ENCODE measurements at regions not wholly inside any gene's neighbourhood (a gene's known extent, or its start where the extent isn't known, plus 50 kb on each side); places are given as distances from the start of the nearest gene placed in this dataset.

GRCh38 chr1:30366911-30367310 lies 356.5 kb downstream of the MATN1 start:
- no peak for TF ChIP-seq CTCF (IDR thresholded peaks at IDR 0.05)
- TF ChIP-seq POLR2A (IDR thresholded peaks at IDR 0.05; ENCODE audit: low read depth), result no peak
- TF ChIP-seq EP300 (IDR thresholded peaks at IDR 0.05), result no peak

Data from esophagus muscularis mucosa (tissue), 4 donors.